ENCODE measurements at regions not wholly inside any gene's neighbourhood (a gene's known extent, or its start where the extent isn't known, plus 50 kb on each side); places are given as distances from the start of the nearest gene placed in this dataset.

DNA sequence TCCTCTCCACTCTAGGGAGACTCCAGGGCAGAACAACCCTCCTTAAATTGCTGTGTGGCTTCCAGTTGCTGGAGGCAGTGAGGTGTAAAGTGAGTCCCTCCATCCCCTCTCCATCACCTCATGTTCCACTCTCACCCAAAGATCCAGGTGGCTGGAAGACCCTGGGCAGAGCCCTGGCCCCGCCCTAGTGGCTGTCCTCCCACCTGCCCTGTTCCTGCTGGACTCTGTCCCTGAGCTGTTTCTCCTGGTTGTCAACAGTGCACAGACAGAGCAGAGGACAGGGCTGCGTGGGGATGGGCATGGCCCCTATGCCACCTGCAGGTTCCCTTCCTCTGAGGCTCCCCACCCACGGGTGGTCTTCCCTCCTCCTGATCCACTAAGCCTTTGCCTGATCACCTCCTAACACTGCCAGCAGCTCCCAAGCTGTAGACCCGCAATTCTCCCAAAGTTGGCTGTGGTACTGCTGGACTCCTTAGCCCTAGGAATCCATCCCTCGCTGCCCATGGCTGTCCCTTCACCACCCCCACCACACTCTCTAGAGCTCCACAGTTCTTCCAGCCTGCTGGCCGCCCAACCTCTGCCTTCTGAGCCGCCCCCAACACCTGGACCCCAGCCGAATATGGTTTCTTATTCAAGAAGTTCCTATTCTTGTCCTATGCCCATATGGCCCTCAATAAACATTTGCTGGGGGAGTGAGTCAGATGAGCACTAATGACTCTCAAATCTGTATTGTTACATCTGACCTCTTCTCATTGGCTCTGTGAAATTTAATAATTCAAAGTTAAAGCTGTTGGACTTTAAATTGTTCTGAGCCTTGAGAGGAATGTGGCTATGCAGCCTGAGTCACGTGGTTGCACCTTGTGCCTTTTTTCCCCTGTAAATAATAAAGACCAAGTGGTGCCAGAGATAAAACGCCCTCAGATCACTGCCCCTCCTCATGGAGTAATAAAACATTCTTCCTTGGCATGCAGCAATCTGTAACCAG is 260.0 kb upstream of the HS6ST1 start:
- DNase-seq (ENCODE audit: low read depth): no peak

GRCh38 chr2:128579825-128580224 is 261.2 kb upstream of the HS6ST1 start:
- DNase-seq (ENCODE audit: low read depth): no peak

DNA sequence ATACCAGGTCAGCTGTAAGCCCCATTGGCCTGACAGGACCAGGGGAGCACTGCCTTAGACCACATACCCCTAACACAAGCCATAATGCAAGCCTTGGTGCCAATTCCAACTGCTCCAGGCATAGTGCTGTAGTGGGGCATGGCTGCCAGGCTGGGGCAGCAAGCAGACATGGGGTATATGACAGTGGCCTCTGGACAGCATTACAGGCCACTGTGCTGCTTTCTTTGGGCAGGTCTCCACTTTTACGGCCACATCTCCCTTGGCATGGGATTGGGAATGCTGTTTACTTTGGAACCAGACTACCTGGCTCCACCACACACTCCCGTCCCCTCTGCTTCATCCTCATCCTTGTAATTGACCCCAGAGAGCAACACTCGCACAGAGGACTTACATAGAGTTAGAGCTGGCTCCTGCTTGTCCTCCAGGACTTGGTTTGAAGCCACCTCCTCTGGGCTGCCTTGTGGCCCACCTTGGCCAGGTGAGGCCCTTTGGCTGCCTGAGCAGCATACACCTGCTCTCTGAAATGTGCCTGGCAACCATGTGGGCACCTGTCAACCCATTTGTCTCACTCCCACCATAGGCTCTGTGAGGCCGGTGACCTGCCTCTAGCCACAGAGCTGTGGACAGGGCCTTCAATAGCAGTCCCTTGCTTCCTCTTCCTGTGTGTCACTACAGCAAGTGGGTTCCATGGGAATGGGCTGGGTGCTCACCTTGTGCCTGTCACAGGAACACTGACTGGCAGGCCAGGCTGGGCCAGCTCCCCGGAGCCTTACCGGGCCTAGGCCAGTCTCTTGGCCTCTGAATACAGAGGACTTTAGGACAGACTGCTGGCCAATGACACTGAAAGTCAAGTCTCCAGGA is 262.6 kb upstream of the HS6ST1 start:
- DNase-seq (ENCODE audit: low read depth): no peak

DNA sequence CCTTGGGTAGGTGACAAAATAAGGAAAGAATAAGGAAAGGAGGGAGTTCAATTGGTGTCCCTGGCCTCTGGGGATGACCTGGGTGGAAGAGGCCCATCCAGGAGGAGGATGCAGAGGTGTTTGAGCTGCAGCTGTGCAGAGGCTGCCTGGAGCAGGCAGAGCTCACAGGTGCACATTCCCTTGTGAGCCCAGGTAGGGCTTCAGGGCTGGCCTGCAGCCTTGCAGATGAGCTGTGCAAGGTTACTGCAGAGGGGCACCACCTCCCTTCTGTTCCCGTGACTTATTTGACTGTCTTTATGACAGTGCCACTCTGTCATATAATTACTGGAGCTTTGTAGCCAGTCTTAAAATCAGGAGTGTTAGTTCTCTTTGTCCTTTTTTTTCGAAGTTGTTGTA is 263.2 kb upstream of the HS6ST1 start:
- no peak for DNase-seq (ENCODE audit: low read depth)

DNA sequence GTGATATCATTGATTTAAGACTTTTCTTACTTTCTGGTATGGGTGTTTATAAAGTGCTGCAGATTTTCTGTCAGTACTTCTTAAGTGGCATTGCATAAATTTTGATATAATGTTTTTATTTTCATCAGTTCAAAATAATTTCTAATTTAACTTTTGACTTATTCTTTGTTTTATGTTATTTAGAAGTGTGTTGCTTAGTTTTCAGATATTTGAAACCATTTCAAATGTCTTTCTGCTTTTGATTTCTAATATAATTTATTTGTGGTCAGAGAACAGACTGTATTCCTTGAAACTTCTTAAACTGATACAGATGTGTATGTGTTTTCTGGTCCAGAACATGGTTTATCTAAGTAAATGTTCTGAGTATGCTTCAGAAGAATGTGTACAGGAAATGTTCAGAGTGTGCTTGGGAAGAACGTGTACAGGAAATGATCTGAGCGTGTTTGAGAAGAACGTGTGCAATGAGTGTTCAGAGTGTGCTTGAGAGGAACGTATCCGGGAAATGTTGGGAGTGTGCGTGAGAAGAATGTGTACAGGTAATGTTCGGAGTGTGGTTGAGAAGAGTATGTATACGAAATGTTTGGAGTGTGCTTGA is 265.7 kb upstream of the HS6ST1 start:
- no peak for DNase-seq (ENCODE audit: low read depth)

DNA sequence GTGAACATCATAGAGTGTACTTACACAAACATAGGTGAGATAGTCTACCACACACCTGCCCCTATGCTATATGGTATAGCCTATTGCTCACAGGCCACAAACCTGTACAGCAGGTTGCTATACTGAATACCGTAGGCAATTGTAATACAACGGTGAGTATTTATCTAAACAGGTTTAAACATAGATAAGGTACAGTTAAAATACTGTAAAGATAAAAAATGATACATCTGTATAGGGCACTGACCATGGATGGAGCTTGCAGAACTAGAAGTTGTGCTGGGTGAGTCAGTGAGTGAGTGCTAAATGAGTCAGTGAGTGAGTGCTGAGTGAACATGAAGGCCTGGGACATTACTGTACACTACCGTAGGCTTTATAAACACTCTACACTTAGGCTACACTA is 267.0 kb upstream of the HS6ST1 start:
- no peak for DNase-seq (ENCODE audit: low read depth)

DNA sequence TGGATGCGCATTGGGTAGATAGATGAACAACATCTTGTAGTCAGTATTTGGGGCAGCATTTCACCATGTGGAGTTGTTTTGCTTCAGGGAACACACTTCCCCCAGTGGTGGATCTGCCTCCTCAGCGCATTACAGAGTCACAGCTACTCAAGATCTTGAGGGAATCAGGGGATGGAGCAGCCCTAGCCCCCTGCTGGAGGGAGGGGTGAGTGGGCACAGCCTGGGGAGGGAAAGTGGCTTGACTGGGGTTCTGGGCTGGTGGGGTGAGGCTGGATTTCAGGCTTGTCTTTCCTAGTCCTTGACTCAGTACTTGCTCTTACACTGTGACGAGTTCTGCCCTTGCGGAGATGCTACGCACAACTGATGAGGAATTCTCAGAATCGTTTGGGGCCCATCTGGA is 271.0 kb upstream of the HS6ST1 start:
- DNase-seq (ENCODE audit: low read depth): no peak

DNA sequence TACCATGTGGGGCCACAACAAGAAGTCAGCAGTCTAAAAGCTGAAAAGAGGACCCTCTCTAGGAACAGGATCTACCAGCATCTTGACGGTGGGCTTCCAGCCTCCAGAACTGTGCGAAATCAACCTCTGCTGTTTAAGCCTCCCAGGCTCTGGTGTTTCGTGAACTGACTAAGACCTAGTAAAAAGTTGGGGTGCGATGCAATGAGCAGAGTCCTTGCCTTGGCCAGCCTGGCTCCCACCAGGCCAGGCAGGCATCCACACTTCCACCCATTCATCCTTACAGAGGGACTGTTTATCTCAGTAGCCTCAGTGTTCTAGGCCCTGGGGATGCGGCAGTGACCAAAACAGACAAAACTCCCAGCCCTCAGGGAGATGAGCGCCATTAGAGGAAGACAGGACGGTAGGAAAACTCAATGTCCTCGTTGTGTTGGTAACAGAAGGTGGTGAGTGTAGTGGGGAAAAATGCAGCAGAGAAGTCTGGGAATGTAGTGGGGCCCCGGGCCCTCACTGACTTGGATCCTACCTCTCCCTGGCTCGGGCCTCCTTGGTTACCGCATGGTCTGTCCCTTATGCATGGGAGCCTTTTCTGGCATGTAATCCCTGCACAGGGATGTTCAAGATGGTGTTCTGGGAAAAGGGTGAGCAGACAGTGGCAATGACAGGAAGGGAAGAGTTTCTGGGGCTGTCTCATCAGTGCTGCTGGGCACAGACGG is 271.8 kb upstream of the HS6ST1 start:
- DNase-seq (ENCODE audit: low read depth): no peak

DNA sequence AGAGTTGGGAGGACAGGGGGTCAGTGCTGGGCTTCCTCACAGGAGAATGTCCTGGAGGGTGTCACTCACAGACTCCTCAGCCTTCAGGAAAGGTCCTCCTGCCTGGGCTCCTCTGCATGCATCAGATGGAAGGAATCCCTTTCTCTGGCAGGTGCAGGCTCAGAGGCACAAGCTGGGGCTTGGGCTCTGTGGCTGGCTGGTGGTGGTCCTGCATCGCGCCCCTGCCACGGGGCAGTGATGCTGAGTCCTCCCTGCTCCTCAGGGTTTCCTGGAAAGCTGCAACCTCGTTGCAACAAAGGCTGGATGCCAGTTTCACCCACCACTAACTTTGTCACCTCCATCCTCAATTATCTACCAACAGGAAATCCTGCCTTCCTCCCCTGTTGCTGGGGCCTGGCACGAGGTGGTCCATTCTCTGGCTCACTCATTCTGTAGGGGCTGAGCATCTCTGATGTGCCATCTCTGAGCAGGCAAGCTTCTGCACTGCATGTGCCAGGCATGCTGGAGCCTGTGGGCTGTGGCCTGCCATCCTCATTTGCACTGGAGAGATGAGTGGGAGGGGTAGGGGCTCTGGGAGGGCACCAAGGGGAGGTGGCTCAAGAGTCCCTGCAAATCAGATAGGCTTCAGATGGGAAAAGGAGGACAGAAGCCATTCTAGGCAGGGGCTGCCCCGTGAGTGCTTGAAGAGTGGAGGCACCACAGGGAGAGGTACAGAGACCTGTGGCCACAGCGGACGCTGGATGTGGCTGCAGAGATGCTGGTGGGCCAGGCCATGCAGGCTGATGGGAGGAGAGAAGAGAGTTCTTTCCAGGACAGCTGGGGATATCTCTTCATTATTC is 272.6 kb upstream of the HS6ST1 start:
- DNase-seq (ENCODE audit: low read depth): no peak

GRCh38 chr2:128591861-128592822 is 273.5 kb upstream of the HS6ST1 start:
- DNase-seq (ENCODE audit: low read depth): no peak

- no peak for DNase-seq (ENCODE audit: low read depth)
Observed at GRCh38 chr2:128593518-128593878, 274.8 kb upstream of the HS6ST1 start.

DNA sequence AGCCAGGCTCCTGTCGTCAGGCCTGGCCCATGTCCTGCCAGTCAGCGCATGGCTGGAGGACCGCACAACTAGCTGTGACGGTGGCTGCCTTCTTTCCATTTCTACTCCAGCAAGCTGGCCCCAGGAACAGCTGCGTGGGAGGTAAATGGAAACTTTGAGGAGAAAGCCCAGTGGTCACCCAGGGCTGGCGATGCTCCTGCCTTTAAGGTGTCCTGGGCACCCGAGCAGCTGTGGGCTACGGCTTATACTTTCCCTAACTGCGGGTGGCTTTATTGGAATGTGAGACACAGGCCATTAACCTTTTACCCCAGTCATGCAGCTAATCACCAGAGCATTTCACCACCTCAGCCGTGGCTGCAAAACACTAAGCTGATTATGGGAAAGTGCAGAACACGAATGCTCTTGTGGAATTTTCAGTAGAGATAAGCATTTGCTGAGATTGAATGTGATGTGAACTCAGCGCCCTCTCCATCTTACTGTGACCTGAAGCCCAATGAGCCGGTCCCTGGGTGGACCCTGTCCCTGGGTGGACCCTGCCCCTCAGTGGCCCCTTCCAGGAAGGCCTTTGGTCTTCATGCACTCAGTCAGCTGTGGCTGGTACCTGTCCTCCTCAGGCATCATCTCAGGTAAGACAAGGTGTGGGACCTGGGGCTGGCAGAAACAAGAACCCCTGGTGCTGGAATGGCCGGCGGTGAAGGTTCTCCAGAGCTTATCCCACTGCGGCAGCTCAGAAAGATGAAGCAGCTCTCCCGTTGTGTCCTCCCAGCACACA is 275.4 kb upstream of the HS6ST1 start:
- DNase-seq (ENCODE audit: low read depth): no peak

- DNase-seq (ENCODE audit: low read depth): no peak
Observed at GRCh38 chr2:128594651-128594910, 275.9 kb upstream of the HS6ST1 start.

GRCh38 chr2:128594953-128595677 is 276.4 kb upstream of the HS6ST1 start:
- no peak for DNase-seq (ENCODE audit: low read depth)

DNA sequence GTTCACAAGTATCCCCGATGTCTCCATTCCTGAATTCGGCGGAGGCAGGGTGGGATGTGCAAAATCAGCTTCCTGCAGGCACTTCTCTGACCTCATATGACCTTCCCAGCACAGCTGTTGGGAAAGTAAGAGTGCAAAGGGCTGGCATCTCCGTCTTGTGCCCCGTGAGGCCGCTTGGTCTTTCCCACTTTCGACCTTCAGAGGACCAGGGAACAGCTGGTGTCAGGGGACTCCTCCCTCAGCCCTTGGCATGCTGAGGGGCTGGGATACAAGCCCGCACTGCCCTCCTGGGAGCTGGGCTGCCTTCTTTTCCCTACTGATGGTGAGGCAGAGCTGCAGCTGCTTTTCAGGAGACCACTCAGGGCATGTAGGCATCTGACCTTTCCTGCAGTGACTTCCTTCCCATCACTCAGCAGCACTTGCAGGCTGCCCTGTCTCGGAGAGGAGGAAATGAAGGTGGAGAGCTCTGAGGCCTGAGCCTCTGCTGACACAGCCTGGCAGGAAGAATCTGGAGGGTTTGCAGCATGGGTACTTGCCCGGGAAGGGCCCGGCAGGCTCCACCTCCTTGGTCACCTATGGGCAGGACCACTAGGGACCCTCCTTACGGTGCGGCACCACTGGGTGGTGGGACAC is 277.2 kb upstream of the HS6ST1 start:
- DNase-seq (ENCODE audit: low read depth): no peak

DNA sequence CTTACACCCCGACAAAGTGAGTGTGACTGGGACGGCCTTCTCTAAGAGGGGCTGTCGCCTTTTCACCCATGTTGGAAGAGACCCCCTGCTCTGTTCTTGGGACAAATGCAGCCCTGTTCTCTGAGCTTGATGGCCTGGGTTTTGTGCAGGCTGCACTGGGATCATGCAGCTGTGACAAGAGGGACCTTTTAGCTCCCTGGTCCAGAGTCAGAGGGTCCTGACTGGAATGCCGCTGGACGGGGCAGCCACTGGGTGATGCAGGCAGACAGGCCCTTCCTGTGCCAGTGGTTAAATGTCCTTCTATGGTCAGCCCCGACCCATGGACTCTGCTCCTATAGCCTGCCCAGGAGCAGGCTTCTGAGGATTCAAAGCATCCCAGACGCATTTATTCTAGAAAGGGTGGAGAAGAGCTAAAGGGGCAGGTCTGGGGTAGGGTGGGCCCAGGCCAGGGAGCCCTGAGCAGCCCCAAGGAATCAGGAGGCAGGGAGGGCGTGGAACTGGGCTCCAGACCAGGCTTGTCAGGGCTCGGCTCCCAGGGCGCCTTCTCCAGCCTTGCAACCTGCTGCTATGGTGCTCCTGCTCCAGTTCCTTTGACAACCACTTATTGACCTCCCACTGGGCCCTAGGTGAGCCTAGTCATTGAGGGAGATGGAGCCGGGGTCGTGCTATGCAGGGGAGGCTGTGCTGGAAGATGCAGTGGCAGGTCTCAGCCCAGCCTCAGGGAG is 277.9 kb upstream of the HS6ST1 start:
- no peak for DNase-seq (ENCODE audit: low read depth)

- no peak for DNase-seq (ENCODE audit: low read depth)
Observed at GRCh38 chr2:128597121-128597762, 278.6 kb upstream of the HS6ST1 start.
